ENCODE measurements at regions not wholly inside any gene's neighbourhood (a gene's known extent, or its start where the extent isn't known, plus 50 kb on each side); places are given as distances from the start of the nearest gene placed in this dataset.

DNA sequence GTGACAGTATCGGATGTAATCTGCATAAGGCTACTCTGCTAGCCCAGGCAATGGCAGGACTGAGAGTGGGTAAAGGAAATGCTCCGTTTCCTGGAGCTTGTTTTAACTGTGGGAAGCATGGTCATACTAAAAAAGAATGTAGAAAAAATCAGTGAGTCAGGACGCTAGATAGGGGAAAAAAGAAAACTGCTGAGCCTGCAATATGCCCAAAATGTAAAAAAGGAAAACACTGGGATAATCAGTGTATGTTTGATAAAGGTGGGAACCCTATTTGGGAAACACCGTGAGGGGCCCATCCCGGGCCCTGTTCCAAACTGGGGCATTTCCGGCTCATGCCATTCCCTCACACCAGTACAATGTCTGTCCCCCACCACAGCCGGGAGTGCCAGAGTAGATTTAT lies 775.8 kb downstream of the ZPLD1 start:
- no peak for TF ChIP-seq POLR2A (IDR thresholded peaks at IDR 0.05)
- TF ChIP-seq, protein P1, sequence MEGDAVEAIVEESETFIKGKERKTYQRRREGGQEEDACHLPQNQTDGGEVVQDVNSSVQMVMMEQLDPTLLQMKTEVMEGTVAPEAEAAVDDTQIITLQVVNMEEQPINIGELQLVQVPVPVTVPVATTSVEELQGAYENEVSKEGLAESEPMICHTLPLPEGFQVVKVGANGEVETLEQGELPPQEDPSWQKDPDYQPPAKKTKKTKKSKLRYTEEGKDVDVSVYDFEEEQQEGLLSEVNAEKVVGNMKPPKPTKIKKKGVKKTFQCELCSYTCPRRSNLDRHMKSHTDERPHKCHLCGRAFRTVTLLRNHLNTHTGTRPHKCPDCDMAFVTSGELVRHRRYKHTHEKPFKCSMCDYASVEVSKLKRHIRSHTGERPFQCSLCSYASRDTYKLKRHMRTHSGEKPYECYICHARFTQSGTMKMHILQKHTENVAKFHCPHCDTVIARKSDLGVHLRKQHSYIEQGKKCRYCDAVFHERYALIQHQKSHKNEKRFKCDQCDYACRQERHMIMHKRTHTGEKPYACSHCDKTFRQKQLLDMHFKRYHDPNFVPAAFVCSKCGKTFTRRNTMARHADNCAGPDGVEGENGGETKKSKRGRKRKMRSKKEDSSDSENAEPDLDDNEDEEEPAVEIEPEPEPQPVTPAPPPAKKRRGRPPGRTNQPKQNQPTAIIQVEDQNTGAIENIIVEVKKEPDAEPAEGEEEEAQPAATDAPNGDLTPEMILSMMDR (IDR thresholded peaks at IDR 0.05), result no peak

Data from body of pancreas (tissue), 4 donors.